ENCODE measurements at regions not wholly inside any gene's neighbourhood (a gene's known extent, or its start where the extent isn't known, plus 50 kb on each side); places are given as distances from the start of the nearest gene placed in this dataset.

DNA sequence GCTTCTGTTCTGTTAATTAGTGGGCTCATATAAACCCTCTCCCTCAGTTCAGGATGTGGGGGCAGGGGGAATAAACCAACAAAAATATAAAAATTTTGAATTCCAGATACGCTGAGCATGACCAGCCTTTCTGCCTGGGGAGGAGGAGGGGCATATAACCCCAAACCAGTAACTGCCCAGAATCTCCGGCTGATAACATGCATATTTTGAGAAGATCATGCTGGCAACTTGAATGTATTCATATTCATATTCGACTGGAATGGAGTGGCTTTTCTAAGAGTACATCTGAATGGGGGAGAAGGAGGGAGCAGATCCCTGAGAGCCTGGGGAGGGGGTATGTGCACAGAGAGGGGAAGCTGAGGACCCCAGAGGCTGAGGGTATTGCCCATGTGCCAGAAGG lies 54.5 kb upstream of the LCTL start:
- TF ChIP-seq, protein P1, sequence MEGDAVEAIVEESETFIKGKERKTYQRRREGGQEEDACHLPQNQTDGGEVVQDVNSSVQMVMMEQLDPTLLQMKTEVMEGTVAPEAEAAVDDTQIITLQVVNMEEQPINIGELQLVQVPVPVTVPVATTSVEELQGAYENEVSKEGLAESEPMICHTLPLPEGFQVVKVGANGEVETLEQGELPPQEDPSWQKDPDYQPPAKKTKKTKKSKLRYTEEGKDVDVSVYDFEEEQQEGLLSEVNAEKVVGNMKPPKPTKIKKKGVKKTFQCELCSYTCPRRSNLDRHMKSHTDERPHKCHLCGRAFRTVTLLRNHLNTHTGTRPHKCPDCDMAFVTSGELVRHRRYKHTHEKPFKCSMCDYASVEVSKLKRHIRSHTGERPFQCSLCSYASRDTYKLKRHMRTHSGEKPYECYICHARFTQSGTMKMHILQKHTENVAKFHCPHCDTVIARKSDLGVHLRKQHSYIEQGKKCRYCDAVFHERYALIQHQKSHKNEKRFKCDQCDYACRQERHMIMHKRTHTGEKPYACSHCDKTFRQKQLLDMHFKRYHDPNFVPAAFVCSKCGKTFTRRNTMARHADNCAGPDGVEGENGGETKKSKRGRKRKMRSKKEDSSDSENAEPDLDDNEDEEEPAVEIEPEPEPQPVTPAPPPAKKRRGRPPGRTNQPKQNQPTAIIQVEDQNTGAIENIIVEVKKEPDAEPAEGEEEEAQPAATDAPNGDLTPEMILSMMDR (IDR thresholded peaks at IDR 0.05), result no peak
- TF ChIP-seq POLR2AphosphoS5 (IDR thresholded peaks at IDR 0.05; ENCODE audit: insufficient read depth in 1 of 2, low read depth in 1 of 2), result no peak
